ENCODE measurements at regions not wholly inside any gene's neighbourhood (a gene's known extent, or its start where the extent isn't known, plus 50 kb on each side); places are given as distances from the start of the nearest gene placed in this dataset.

GRCh38 chr1:56062625-56063024, 516.7 kb downstream of the PLPP3 start:
- DNase-seq: no peak

- DNase-seq: no peak
These were observed 517.5 kb downstream of the PLPP3 start for GRCh38 chr1:56061824-56062223.

GRCh38 chr1:56060906-56061305, 518.5 kb downstream of the PLPP3 start:
- DNase-seq: no peak

GRCh38 chr1:56057466-56058405, 521.6 kb downstream of the PLPP3 start:
- no peak for DNase-seq

GRCh38 chr1:56056438-56057287, 522.7 kb downstream of the PLPP3 start:
- DNase-seq: no peak

- no peak for DNase-seq
These were observed 524.4 kb downstream of the PLPP3 start for GRCh38 chr1:56054959-56055358.

- no peak for DNase-seq
These were observed 527.3 kb downstream of the PLPP3 start for GRCh38 chr1:56052041-56052440.

GRCh38 chr1:56050911-56051310, 528.5 kb downstream of the PLPP3 start:
- no peak for DNase-seq

- DNase-seq: no peak
These were observed 533.9 kb downstream of the PLPP3 start for GRCh38 chr1:56045477-56045876.

GRCh38 chr1:56045062-56045461, 534.3 kb downstream of the PLPP3 start:
- no peak for DNase-seq

- DNase-seq: no peak
These were observed 542.9 kb downstream of the PLPP3 start for GRCh38 chr1:56036479-56036878.

- no peak for DNase-seq
These were observed 544.4 kb downstream of the PLPP3 start for GRCh38 chr1:56034847-56035481.

GRCh38 chr1:56034222-56034621, 545.1 kb downstream of the PLPP3 start:
- DNase-seq: no peak

- no peak for DNase-seq
These were observed 545.9 kb downstream of the PLPP3 start for GRCh38 chr1:56033321-56034037.

- DNase-seq: no peak
These were observed 547.2 kb downstream of the PLPP3 start for GRCh38 chr1:56032096-56032676.

GRCh38 chr1:56031001-56031400, 548.4 kb downstream of the PLPP3 start:
- no peak for DNase-seq

GRCh38 chr1:56029319-56030003, 549.9 kb downstream of the PLPP3 start:
- DNase-seq: no peak

- DNase-seq: no peak
These were observed 550.5 kb downstream of the PLPP3 start for GRCh38 chr1:56028911-56029310.

- no peak for DNase-seq
These were observed 551.1 kb downstream of the PLPP3 start for GRCh38 chr1:56028244-56028643.

- no peak for DNase-seq
These were observed 553.4 kb downstream of the PLPP3 start for GRCh38 chr1:56025942-56026341.

- no peak for DNase-seq
These were observed 555.2 kb downstream of the PLPP3 start for GRCh38 chr1:56024155-56024554.

GRCh38 chr1:56019922-56020321, 559.4 kb downstream of the PLPP3 start:
- DNase-seq: no peak

Measured in effector CD8-positive, alpha-beta T cell (primary cell).